CD4-positive, alpha-beta T cell treated with Interleukin-12 subunit alpha and Interleukin-12 subunit beta, for 1 hour (primary cell): ENCODE measurements at regions not wholly inside any gene's neighbourhood (a gene's known extent, or its start where the extent isn't known, plus 50 kb on each side); places are given as distances from the start of the nearest gene placed in this dataset.

Source experiments
- DNase-seq: peaks from one replicate; pipeline ENCODE4 v3.0.0-alpha.2; 2020

GRCh38 chr3:21357241-21357640, 393.8 kb downstream of the ZNF385D start:
- no peak for DNase-seq

DNA sequence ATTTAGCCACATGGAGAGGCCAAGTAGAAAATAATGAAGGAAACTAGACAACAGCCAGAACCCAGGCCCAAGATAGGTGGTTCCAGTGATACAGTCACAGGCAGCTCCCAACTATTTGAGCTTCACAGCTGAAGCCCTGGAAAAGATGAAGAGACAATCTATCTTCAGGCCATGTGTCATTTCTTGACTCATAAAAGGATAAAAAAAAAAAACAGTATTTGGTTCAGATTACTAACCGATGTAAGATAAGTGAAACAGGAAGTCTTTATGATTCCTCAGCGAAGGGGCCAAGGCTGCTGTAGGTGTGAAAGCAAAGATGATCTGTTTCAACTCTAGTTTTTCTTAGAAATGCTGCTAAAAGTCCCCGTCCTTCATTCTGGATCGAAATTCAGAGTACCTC, 394.6 kb downstream of the ZNF385D start:
- no peak for DNase-seq

- DNase-seq, result no peak
Measured at GRCh38 chr3:21345382-21345976, 405.5 kb downstream of the ZNF385D start.

DNA sequence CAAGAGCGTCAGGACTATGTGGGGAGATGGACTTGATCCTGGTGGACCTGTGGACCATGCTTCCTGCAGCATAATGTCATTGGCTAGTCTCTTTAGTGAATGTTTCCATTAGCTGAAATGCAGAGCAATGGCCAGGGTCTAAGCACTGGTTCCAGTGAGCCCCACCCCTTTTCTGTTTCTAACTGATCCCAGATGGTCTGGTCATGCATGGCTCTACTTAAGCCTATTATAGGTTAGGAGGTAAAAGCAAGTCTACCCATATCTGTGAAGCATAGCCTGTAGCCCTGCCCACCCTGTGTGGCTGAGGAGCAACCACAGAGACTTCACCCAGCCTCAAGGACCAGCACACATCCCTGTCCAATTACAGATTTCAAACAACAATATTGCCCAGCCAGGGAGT, 419.2 kb downstream of the ZNF385D start:
- no peak for DNase-seq

DNA sequence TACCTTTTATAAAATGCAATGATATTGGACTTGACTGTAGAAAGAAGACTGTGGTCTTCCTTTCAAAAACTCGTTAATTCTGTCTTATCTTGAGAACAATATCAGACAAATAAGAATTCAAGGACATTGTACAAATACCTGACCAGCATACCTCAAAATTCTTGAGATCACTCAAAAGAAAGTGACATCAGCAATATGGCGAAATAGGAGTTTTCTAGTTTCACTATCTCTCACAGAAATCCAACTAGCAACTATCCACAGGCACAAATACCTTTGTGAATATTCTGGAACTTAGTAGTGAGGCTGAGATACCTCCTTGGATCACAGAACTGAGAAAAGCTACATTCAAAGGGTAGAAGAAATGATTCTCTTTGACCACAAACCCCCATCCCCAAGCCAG, 419.7 kb downstream of the ZNF385D start:
- DNase-seq, result no peak

DNA sequence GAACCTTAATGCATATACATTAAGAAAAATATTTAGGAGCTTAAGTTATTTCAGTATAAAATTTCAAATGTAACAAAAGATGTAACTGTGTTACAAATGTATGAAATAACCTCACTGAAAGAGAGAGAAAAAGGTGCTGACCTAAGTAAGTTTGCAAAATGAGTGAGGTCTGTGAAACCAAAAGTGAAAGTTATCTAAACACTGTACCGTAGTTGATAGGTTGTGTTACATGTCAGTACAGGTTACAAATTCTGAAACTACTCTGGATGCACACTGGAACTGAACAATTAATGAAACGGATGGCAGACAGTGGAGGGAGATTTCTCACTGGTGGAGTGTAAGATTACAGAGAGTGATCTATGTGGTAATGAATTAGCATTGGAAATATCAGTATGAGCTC, 420.7 kb downstream of the ZNF385D start:
- DNase-seq, result peak; percentile 0

DNA sequence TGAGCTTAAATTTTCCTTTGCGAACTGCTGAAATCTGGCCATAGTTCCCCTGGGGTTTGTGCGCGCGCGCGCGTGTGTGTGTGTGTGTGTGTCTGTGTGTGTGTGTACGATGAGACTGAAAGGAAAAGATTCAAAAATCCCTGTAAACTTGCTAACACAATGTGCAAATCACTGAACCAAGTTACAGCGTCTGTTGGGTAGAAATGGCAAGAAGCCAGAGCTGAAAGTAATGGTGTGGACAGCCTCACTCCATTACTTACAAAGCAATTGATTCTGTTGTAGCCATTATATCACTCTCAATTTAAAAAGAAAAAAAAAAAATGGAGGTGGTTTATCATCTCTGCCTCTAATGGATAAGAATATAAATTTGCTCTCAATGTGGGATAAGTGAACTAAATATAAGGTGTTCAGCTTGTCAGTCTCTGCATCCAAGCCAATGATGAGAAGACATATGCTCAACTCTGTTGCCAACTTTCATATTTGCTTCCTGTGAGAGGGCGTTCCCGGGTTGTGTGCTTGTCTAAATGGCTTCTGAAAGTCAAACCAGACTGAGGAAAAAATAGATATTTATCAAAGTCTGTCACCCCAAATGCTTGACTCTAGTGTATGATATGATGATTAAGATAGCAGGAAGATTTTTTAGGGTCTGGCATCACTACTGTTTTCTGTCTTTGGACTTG, 422.2 kb downstream of the ZNF385D start:
- DNase-seq, result no peak

DNA sequence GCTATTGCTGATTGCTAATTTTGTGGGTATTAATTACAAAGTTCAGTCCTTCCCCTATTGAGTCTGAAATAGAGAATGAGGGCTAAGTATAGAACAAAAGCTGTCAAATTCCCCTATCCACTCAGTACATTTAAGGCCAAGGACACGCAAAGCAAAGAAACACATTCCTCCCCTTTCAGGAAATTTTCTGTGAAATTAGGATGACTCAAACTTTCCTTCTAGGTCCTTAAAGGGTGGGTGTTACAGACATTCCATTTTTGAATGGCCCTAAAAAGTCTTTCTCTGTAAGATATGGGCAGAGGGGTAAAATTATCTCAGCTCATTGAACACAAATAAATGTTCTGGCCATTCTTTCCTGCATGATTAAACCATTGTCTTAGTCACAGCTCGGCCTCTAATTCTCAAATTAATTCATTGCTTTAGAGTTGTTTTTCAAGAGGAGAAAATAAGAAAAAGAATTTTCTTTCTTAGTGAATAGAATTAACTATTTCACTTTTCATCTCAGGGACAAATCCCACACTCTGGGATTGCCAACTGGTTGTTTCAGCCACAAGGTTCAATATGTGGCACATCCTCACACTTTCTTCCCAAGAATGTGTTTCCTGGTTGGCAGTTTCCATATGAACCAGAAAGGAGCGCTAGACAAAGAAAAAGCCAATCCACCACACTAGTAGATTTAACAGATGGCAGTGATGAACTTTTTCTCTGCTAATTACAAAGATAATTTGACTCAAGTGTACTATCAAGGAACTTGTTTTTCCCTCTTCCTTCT, 424.1 kb downstream of the ZNF385D start:
- no peak for DNase-seq

GRCh38 chr3:21314688-21315087, 436.3 kb downstream of the ZNF385D start:
- no peak for DNase-seq

DNA sequence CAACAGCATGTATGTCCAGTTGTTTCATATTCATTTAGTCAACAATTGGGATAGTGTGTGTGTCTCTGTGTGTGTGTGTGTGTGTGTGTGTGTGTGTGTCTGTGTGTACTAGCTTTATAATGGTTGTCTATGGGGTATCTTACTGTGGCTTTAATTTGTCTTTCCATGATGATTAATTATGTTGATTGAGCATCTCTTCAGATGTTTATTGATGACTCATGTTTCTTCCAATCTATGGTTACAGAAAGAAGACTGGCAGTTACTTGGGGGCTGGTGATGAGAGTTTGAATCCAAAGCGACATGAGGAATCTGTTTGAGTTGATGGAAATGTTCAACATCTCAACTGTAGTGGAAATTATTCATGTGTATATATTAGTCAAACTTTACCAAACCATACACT, 440.1 kb downstream of the ZNF385D start:
- no peak for DNase-seq

- DNase-seq, result no peak
Measured at GRCh38 chr3:21310161-21310560, 440.8 kb downstream of the ZNF385D start.

GRCh38 chr3:21297304-21297703, 453.7 kb downstream of the ZNF385D start:
- DNase-seq, result no peak

DNA sequence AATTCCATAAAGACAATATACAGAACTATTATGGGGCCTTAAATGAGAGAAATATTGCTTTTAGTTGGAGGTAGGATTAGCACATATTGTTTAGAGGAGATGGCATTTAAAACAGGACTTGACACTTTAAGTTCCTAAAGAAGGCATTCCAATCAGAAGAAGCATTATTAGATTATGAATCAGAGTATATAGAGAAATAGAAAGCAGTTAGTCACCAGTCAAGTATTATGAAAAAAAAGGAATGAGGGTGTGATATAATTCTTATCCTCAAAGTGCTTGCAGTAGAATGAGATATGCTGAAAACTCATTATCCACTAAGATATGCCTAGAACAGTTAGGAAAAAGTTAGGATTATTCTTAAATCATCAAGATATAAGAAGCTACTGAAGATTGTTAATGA, 456.2 kb downstream of the ZNF385D start:
- DNase-seq, result no peak

- no peak for DNase-seq
Measured at GRCh38 chr3:21292971-21293370, 458.0 kb downstream of the ZNF385D start.

DNA sequence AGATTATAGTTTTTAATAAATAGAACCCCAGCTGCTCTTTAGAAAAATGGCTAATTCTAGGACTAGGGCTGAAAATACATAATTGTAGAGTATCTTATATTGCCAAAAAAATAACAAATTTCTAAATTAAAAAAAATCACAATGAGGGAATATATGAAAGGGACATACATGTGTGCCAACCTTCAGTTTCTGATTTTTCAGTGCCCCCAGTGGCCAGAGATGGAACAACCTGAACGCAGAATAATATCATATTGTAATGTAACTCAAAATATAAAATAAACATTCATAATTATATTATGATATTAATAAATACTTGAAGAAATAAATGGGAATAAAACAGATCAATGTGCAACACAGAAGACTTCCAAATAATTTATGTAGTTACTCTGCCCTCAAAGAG, 460.5 kb downstream of the ZNF385D start:
- no peak for DNase-seq

DNA sequence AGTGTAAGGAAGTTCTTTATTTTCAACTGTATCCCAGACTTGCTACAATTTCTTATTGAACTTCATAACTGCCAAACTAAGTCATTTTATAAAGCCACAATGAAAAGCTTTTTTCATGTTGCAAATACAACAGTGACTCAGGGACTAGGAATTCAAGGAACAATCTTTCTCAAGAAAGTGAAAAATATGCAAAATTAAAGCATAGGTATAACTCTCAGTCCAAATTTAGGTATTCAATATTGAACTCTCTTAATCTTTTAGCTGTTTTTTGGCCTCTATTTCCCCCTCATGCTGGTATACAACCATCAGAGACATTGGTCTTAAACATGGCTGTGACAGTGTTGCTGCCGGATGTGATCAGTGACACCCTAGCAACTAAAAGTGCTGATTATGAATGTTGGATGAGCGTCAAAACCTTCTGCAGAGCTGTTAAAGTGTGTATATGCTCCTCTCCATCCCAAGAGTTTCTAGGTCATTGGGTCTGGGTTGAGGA, 476.9 kb downstream of the ZNF385D start:
- DNase-seq, result no peak

- no peak for DNase-seq
Measured at GRCh38 chr3:21273259-21274025, 477.6 kb downstream of the ZNF385D start.

DNA sequence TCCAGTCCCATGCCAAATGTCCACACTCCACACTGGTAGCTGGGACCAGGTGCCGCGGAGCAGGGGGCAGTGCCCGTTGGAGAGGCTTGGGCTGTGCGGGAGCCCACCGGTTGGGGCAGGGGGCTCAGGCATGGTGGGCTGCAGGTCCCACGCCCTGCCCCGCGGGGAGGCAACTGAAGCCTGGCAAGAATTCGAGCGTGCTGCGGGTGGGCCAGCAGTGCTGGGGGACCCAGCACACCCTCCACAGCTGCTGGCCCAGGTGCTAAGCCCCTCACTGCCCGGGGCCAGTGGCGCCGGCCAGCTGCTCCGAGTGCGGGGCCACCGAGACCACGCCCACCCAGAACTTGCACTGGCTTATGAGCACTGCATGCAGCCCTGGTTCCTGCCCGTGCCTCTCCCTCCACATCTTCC, 479.4 kb downstream of the ZNF385D start:
- DNase-seq, result no peak

GRCh38 chr3:21269882-21270281, 481.1 kb downstream of the ZNF385D start:
- DNase-seq, result no peak

GRCh38 chr3:21260507-21260906, 490.5 kb downstream of the ZNF385D start:
- no peak for DNase-seq

GRCh38 chr3:21259896-21260295, 491.1 kb downstream of the ZNF385D start:
- DNase-seq, result no peak

- no peak for DNase-seq
Measured at GRCh38 chr3:21256932-21257331, 494.1 kb downstream of the ZNF385D start.

GRCh38 chr3:21238661-21239060, 512.3 kb downstream of the ZNF385D start:
- no peak for DNase-seq
